ENCODE measurements at regions not wholly inside any gene's neighbourhood (a gene's known extent, or its start where the extent isn't known, plus 50 kb on each side); places are given as distances from the start of the nearest gene placed in this dataset.
"Not testable (repeated sequence)": the region's sequence is repeated elsewhere in the genome, so short reads cannot be mapped to it uniquely, and the experiment has no call there.

DNA sequence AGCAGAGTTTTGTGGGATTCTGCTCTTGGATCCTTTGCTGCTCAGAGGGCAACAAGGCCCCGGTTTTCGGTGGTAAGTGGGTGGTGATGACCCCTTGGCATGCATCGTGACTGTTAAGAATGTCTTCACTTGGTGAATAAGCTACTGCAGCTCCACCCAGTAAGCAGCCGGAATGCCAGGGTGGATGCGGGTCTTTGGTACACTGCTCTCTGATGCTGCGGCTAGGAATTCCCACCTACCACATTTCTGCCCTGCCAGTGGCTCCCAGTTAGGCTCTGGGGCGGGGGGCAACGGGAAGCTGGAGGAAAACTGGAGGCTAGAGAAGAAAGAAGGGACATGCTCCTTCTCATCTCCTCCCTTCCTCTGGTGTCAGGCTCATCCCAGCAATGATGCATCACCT, 180.4 kb upstream of the GALNT2 start:
- DNase-seq (ENCODE audit: low spot score) = no peak

DNA sequence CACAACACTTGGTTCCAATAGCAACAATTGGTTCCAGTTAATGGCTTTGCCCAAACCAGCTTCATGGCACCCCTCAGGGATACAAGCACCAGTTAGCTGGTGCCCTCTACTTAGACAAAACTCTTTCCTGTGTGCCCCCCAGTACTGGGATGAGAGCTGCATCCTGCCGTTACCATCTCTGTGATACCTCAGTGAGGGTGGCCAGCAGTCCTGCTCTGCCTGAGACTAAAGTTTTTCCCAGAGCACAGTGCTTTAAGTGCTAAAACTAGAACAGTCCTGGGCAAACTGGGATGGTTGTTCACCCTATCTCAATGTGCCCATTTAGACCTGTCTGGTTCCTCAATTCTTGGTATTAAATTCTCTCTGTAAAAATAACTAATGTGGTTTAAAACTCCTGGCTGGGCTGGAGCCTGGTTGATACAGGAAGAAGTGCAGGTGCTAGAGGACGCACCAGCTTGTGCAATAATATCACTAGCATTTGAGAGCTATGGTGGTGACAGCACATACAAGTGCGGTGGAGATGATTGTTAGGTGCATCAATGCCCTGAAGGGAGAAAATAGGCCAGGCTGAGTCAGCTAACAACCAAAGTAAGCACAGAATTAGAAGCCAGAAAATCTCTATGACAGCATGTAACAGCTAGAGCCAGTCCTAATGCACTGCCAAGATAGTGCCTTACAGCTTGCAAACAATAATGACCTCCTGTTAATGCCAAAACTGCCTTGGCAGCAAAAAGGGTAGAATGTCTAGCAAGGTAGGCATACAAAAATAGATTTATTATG, 179.8 kb upstream of the GALNT2 start:
- no peak for DNase-seq (ENCODE audit: low spot score)

- no peak for DNase-seq (ENCODE audit: low spot score)
Observed at GRCh38 chr1:229888157-229888556, 178.9 kb upstream of the GALNT2 start.

GRCh38 chr1:229888561-229889001, 178.5 kb upstream of the GALNT2 start:
- DNase-seq (ENCODE audit: low spot score) = no peak

GRCh38 chr1:229889031-229889517, 178.0 kb upstream of the GALNT2 start:
- DNase-seq (ENCODE audit: low spot score) = no peak

DNA sequence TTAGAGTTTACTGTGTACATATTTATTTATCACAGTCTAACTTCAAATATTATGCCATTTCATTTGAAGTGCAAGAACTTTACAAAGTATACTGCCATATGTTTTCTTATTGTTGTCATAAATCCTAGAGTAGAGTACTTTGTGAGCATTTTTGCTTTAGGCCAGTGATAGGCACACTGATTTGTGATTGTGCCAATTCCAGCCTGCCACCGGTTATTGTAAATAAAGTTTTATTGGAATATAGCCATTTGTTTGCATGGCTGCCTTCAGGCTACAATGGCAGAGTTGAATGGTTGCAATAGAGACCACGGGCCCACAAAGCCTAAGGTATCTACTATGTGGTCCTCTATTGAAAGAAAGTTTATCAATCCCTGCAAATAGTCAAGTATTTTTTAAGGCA, 175.8 kb upstream of the GALNT2 start:
- no peak for DNase-seq (ENCODE audit: low spot score)

GRCh38 chr1:229892515-229893117, 174.4 kb upstream of the GALNT2 start:
- no peak for DNase-seq (ENCODE audit: low spot score)

GRCh38 chr1:229893762-229894444, 173.1 kb upstream of the GALNT2 start:
- DNase-seq (ENCODE audit: low spot score) = no peak

GRCh38 chr1:229894532-229894931, 172.5 kb upstream of the GALNT2 start:
- no peak for DNase-seq (ENCODE audit: low spot score)

- DNase-seq (ENCODE audit: low spot score) = no peak
Observed at GRCh38 chr1:229895605-229896004, 171.4 kb upstream of the GALNT2 start.

DNA sequence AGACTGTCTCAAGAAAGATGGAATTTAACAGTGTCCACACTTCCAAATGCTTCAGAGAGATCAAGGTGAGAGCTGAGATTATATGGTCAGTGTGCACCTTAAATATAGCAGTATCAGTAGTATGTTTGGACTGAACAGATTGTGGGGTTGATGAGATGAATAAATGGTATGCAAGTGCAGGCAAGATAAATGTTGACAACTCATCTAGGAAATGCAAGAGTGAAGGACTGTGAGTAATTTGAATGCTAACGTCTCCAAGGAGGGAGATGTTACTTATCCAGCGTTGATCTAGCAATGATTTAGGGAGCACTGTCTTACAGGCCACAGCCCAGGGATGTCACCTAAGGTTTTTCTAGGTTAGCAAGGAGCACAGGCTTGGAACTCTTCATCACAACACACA, 170.7 kb upstream of the GALNT2 start:
- no peak for DNase-seq (ENCODE audit: low spot score)

GRCh38 chr1:229896861-229897260, 170.2 kb upstream of the GALNT2 start:
- no peak for DNase-seq (ENCODE audit: low spot score)

- DNase-seq (ENCODE audit: low spot score) = no peak
Observed at GRCh38 chr1:229897501-229897900, 169.5 kb upstream of the GALNT2 start.

GRCh38 chr1:229900220-229900619, 166.8 kb upstream of the GALNT2 start:
- peak; percentile 4 for DNase-seq (ENCODE audit: low spot score)

- no peak for DNase-seq (ENCODE audit: low spot score)
Observed at GRCh38 chr1:229905031-229905545, 161.9 kb upstream of the GALNT2 start.

DNA sequence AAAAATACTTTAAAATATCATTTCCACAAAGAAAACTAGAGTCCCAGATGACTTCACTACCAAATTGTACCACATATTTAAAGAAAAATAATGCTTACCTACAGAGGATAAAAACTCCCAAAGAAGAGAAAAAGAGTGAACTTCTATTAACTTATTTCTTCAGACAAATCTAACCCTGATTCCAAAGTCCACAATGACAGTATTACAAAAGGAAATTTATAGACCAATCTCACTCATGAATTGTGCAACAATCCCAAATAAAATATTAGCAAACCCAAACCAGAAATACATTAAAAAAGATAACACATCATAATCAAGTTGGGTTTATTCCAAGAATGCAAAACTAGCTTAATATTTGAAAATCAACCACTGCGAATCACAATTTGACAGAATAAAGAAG, 161.4 kb upstream of the GALNT2 start:
- no peak for DNase-seq (ENCODE audit: low spot score)

DNA sequence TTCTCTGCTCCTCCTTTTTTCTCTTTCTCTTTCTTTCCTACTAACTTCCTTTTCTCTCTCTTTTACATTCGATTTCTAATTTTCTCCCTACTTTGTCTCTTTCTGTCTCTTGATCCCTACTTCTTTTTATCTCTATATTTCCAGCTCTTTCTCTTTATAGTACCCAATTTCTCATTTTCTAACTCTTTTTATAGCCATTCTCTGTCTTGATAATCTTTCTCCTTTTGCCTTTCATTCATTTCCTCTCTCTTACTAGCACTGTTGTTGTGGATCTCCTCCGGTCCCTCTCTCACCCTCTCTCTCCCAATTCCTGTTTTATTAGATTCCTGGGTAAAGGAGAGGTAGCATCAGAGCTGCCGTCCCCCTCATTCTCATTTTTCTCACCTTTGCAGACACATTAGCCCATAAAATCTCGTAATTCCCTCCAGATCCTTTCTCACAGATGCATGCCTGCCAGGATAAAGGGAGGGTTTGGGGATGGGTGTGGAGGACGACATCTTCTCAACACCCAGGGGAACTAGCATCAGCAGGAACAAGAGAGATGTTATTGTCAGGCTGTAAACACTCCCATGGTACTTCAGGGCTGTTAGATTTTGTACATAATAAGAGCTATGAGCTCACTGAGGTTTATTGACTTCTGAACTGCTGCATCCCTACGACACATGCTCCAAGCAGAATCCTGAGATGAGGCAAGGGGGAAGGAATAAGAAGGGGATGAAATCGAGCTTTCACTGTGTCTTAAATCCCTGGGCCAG, 159.0 kb upstream of the GALNT2 start:
- no peak for DNase-seq (ENCODE audit: low spot score)

- DNase-seq (ENCODE audit: low spot score) = no peak
Observed at GRCh38 chr1:229908689-229909088, 158.3 kb upstream of the GALNT2 start.

DNA sequence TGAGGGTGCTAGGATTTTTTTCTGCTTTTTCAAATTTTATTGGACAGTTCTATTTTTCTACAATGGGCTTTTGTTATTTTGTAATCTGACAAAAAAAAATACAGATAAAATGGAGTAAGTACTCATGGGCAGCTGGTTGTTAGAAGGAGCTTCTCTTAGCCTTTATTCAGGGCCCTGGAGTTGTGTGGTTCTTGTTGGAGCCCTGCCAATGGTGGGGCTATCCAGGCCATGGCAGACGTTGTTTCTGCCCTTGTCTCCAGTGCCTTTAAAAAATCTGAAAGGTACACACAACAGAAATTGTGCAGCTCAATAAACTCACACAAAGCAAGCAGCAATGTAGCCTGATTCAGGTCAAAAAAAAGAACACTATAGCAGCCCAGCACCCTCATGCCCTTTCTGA, 153.5 kb upstream of the GALNT2 start:
- no peak for DNase-seq (ENCODE audit: low spot score)

DNA sequence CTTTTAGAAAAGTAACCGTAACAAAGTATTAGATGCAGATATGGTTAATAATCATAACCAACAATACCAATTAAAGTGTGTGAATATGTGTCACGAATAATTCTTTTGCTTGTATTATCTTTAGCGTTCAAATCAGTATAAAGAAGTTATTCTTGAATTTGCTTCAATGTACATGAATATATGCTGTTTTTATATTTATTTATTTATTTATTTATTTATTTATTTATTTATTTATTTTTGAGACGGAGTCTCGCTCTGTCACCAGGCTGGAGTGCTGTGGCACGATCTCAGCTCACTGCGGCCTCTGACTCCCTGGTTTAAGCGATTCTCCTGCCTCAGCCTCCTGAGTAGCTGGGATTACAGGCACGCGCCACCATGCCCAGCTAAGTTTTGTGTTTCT, 147.6 kb upstream of the GALNT2 start:
- not testable (repeated sequence) for DNase-seq (ENCODE audit: low spot score)

DNA sequence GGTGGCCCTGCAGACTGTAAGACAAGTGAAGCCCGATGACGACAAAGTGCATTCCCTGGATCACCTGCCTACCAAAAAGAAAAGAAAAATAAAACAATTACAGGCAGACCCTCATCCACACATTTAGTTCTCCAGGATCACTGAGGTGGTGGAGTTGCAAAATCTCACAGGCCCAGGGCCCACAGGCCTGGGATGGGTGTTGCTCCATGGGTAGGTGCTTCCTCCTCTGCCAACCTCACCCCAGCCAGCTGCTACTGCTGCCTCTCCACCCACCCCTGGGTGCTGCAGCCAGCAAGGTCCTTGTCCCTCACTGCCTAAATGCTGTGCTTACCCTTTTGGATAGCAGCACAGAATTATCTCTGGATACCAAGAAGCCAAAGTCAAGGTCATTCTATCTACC, 146.4 kb upstream of the GALNT2 start:
- no peak for DNase-seq (ENCODE audit: low spot score)

DNA sequence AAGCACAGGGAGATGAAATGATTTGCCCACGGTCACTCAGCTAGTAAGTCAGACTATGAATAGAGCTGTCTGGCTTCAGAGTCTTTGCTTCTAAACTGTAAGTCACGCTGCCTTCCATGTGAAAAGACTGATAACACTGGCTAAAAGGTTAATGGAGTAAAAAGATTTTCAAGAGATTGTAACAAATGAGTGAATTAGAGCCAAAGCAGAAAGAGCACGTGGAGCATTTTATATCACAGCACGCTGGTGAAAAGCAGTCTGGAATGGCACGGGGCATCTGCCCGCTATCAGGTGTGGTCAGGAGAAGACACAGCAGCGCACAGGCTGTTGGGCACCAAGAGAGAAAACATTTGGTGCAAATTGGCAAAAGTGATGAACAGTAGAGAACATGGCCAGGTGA, 144.8 kb upstream of the GALNT2 start:
- DNase-seq (ENCODE audit: low spot score) = no peak
